GM13976 (cell line): ENCODE measurements at regions not wholly inside any gene's neighbourhood (a gene's known extent, or its start where the extent isn't known, plus 50 kb on each side); places are given as distances from the start of the nearest gene placed in this dataset.

Source experiments
- DNase-seq: peaks from one replicate; pipeline ENCODE4 v3.0.0; 2012; ENCODE audit warnings: low spot score
- CTCF ChIP-seq: IDR thresholded peaks from 2 replicates; pipeline ENCODE4 v1.5.1; 2012; ENCODE audit warnings: borderline replicate concordance, mild to moderate bottlenecking; ENCODE audit not compliant: insufficient read depth; ENCODE audit errors: extremely low read depth, missing control alignments, control extremely low read depth
- in situ Hi-C: fragments of 300-500 bp; cut with MboI; formaldehyde crosslinking; loops from one replicate; pipeline ENCODE4 v1.12.0; 2022; ENCODE audit warnings: low sequenced_read_pairs, mixed read lengths, inconsistent platforms; ENCODE audit not compliant: unreplicated experiment

- in situ Hi-C loops: no loop called here
- no peak for TF ChIP-seq CTCF
- DNase-seq: no peak
Measured at GRCh38 chr9:105103776-105104175, 140.7 kb upstream of the SLC44A1 start.

- TF ChIP-seq CTCF: no peak
Measured at GRCh38 chr9:105114318-105114717, 130.1 kb upstream of the SLC44A1 start.

DNA sequence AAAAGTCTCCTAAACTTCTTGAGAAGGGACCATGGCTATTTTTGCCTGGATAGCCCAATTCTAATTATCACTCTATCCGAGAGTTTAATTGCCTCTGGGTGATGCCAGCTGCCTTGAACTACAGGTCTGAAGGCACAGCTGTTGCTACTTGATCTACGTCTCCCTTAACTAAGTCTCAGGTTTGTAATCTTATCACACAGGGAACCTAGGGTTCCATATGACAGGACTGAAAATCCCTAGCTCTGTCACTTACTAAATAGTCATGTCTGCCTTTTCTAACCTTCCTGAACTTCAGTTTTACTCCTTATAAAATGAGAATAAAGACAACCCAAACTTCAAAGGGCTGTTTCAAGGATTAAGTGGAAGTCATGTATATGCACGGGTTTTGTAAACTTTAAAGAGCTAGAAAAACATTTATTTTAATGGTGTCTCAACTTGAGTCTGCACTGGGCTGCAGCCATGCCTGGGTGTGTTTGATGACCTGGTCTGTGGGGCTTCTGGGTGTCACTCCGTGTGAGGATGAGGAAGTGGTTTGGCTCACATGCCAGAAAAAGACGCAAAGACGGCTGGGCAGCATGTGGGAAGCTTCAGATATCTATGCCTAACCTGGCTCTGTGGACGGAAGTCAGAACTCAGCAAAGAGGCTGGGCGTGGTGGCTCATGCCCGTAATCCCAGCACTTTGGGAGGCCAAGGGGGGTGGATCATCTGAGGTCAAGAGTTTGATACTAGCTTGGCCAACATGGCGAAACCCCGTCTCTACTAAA, 129.3 kb upstream of the SLC44A1 start:
- DNase-seq: no peak
- no peak for TF ChIP-seq CTCF
- in situ Hi-C loops: no loop called here

More at GRCh38 chr9:105114318-105114717, 130.1 kb upstream of the SLC44A1 start:
- in situ Hi-C loops: no loop called here
- DNase-seq: no peak

- in situ Hi-C loops: no loop called here
- no peak for DNase-seq
- no peak for TF ChIP-seq CTCF
Measured at GRCh38 chr9:105116052-105116868, 128.2 kb upstream of the SLC44A1 start.

- TF ChIP-seq CTCF: no peak
- in situ Hi-C loops: no loop called here
- no peak for DNase-seq
Measured at GRCh38 chr9:105117234-105117633, 127.2 kb upstream of the SLC44A1 start.

DNA sequence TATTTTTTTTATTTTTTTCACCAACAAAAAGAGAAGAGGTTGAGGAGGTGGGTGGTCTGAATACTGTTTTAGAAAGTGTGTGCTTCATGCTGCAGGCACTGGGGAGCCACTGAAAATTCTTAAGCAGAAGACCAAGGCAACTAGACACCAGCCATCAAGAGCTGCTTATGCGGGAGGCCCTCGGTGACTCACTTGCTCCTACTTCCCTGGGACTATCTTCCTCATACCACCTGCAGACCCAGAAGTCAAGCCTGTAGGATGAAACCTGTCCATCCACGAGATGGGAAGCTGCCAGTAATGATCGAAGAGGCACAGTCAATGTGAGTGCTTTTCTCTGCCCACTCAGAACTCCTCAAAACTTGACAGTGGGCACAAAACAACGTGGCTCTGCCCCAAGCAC, 125.8 kb upstream of the SLC44A1 start:
- no peak for TF ChIP-seq CTCF
- DNase-seq: no peak

More for the DNA sequence above, 125.8 kb upstream of the SLC44A1 start:
- in situ Hi-C loops: no loop called here
